Middle frontal gyrus (tissue), 1 donor: ENCODE measurements at regions not wholly inside any gene's neighbourhood (a gene's known extent, or its start where the extent isn't known, plus 50 kb on each side); places are given as distances from the start of the nearest gene placed in this dataset.
"Not testable (repeated sequence)": the region's sequence is repeated elsewhere in the genome, so short reads cannot be mapped to it uniquely, and the experiment has no call there.

Source experiments
- DNase-seq: peaks from one replicate; pipeline ENCODE4 v3.0.0-alpha.2; 2015; ENCODE audit warnings: low spot score; ENCODE audit errors: extremely low spot score

DNA sequence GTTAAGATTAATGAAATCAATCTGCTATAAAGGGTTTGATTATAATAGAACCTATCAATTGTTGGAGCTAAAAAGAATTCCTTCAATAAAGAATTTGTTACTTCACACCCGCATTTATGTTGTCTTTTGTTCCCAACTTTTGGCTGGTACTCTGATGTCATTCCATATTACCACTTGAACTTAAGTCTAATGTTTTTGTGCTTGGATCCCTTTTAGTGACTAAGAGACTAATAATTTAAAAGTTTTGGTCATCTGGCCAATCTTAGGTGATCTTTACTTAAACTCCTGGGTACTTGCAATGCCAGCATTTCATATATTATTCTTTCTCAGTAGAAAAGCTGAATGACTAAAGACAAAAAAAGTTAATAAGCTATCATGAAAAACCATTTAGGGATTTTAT is 113.0 kb downstream of the TMEM30B start:
- no peak for DNase-seq

DNA sequence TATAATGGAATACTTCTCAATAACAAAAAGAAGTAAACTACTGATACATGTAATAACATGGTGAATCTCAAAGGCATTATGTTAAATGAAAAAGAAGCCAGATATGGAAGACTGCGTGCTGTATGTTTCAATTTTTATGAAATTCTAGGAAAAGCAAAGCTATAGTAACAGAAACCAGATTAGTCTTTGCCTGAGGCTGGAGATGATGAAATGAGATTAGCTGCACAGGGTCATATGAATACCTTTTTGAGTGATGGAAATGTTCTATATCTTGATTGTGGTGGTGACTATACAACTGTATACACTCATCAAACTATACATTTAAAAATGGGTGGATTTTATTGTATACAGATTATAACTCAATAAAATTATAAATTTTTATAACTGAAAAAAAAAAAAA is 113.5 kb downstream of the TMEM30B start:
- DNase-seq = no peak

DNA sequence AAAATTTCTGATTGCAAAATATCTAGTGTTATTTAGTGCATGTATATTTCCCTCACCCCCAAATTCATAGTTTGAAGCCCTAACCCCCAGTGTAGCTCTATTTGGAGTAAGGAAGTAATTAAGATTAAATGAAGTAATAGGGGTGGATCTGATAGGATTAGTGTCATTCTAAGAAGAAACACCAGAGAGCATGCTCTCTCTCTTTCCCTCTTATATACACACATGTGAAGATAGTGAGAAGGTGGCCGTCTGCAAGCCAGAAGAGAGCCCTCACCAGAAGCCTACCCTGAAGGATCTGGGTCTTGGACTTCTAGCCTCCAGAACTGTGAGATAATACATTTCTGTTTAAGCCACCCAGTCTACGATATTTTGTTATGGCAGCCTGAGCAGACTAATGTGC is 120.3 kb downstream of the TMEM30B start:
- DNase-seq = no peak

DNA sequence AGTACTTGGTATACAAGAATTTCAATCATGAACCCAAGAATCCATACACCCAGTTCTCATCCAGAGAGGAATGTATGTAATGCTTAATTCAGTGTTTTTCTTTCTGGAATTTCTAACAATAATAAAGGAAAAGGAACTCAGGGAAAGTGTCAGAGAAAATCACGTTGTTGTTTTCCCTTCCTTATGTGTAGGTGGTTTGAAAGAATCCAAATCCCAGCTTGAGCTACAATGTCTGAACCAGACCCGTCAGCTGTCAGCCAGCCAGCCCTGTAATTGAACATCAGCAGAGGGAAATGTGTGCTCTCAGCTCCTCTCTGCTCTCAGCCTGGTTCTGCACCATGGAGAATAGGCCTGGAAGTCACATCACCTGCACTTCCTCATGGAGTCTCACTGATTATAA is 126.5 kb downstream of the TMEM30B start:
- DNase-seq = no peak

DNA sequence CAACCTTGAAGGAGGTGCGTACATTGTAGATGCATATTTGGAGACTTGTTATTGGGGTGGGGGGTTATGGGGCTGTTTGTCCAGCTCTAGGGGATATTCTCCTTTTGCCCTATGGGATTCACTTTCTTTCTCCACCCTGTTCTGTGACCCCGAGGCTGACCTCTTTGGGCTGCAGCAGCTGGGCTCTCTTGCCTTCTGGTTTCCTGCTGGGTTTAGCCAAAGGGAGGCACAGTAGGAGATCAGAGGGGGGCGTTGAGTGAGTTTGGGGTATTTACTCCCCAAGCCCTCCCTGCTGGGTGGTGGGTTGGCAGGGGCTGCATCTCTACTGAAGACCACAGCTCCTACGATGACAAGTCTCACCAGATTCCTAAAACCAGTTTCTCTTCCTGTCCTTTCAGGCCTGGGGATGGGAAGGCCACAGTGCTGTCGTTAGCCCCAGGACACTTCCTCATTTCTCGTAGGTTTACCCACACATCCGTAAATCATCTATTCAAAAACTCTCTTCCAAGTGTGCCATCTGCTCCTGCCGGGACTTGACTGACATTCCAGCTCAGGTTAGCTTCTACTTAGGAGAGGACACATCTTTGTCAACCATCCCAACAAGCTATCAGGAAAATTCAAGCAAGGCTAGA is 127.1 kb downstream of the TMEM30B start:
- no peak for DNase-seq

DNA sequence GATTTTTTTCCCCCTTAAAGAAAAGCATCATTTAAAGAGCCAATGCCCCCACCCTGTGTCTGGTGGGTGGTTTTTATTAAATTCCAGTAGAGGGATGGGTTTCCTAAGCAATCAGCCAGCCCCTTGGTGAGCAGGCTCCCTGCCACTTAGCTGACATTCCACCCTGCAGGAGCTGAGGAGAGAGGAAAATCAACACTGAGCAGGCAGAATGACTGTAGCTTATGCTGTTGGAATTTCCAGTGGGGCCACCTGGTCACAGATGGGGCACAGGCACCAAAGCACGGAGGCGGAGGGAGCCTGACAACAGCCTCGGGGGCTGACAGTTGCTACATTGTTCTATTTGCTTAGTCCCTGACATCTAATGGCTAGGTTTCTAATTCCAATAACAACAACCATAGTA is 127.7 kb downstream of the TMEM30B start:
- no peak for DNase-seq

DNA sequence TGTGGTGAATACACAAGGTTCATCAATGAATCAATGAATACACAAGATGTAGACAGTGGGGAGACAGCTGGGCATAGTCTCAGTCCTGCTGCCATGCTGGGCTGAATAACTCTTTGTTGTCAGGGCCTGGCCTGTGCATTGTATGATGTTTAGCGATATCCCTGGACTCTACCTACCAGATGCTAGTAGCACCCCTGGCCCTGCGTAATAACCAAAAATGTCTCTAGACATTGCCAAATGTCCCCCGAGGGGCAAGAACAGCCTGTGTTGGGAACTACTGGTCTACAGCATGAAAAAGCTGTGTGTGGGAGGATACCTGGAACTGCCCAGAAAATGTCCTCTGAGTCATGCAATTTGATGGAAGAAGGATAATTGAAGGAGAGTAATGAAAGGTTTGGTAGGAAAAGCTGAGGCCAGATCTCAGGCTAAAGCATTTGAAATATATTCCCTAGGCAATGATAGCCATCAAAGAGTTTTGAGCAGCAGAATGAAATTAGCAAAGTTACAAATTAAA is 128.2 kb downstream of the TMEM30B start:
- no peak for DNase-seq

DNA sequence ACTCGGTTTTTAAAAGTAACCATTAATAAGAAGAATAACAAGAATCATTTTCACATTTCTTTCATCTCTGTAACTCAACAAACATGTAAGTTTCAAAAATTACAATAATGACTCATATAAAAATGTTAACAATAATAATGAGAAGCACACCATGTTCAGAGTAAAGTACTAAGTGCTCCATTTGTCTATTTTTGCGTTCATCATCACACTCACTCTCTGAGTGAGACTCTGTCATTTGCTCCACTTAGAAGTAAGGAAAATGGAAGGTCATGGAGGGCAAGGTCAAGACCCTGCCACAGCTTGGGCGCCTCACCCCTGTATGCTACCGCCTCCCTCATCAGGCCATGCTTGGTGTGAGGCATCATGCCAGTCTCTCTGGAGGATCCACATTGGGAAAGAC is 129.9 kb downstream of the TMEM30B start:
- no peak for DNase-seq

DNA sequence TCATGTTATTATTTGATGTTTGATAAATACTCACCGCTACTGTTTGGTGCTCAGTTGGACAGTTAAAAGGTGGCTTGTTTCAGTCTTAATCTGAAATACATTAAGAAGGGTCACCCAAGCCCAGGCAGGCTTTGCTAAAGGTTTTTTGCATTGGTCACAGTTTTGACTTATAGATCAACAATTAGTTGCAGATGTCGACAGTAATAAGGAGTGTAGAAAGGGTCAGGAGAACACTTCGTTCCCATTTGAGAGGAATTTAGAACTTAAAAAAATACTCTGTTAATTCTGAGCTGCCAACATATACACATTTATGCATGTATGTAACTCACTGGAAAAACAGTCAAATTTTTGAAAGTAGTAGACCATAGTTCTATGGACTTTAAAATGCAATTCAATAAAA is 130.3 kb downstream of the TMEM30B start:
- DNase-seq = no peak

DNA sequence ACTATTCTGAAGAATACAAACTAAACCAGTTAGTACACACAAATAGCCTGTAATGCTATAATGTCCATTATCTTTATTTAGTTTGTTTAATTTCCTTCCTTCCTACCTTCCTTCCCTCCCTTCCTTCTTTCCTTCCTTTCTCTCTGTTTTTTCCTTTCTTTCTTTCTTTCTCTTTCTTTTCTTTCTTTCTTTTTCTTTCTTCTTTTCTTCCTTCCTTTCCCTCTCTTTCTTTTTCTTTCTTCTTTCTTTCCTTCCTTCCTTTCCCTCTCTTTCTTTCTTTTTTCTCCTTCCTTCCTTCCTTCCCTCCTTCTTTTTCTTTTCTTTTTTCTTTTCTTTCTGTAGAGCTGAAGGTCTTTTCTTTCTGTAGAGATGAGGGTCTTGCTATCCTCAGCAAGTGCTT is 131.2 kb downstream of the TMEM30B start:
- no peak for DNase-seq

DNA sequence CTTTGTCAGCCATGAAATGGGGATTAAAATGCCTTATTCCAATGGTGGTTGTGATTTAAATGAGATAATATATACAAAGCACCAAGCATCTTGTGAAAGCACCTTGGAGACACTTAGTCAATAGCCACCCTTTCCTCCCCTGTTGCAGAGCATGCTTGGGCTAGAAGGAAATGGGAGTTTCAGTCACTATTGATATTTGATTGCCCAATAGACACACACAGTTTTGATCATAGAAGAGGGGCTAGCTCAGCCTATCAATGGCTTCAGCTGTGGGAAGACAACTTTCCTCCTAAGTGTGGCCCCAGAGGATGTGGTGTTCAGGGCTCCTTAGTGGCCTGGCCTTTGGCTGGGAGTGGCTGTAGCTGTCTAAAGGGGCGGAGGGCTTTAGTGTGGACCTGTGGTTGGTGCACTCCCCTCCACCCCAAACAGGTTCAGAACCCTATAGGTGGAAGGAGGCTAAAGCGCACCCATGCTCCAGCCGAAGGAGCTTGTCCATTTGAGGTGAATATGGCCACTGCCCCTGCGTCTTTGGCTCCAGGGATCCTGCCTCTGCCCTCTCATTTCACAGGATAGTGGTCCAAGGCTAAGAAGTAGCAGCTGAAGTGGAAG is 132.3 kb downstream of the TMEM30B start:
- no peak for DNase-seq

DNA sequence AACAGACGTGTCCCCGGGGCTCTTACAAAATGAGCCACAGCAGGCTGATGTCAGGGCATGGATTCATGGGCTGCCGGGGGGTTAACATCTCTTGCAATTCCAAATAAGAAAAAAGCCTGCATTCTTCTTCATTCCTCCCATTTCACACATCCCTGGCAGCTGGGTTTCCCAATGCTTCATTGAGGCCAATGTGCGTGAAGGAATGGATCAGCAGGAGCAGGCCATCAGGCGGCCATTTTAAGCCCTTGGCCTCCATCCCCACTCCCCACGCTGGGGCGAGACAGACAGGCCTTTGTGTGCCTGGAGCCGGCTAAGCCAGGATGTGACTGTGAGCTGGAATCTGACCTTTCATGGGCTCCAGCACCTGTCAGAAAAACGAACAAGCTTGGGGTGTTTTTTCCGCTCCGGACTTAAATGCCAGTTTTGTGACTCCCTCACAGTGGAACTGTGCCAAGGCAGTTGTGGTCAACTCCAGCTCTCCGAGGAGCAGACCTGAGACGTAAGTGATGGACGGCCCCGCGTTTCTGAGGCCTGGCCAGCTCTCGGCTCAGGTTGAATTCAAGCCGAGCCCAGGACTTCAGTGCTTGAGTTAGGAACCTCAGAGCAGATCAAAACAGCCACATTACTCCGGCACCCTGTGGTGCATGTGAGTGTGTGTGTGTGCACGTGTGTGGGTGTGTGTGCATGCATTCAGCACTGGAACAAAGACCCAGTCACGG is 133.1 kb downstream of the TMEM30B start:
- DNase-seq = peak; percentile 2

DNA sequence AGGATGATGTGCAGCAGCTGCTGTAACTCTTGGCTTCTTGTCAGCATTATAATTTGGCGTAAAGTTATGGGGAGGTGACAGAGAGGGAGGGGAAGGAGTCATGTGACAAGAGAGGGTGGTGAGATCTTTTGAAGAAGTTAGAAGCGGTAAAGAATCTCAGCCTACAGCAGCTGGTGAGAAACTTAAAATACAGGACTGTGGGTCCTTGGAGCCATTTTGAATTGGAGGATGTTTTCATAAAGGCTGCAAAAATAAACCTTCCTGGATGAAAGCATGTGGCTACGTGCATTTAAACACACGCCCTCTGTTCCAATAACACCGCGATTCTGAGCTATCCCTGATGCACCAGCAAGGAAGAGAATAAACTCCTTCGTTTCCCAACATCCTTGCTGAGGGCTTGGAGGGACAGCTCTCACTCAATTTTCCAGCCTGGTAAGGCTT is 133.7 kb downstream of the TMEM30B start:
- no peak for DNase-seq

DNA sequence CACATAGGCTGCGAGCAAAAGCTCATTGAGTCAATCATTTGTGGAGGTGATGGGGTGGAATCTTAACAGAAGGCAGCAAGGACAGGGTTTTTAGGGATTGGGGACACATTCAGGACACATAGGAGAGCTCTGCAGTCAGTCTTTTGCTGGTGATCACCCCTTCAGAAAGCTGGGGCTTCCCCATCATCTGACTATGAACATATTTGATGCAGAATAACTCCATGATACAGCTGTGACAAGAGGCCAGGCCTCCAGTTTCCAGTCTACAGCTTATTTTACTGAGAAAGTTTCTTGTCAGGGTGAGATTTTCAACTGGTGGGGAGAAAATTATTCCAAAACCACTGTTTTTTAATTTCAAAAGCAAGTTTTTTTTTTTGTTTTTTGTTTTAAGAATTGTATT is 134.2 kb downstream of the TMEM30B start:
- DNase-seq = no peak

DNA sequence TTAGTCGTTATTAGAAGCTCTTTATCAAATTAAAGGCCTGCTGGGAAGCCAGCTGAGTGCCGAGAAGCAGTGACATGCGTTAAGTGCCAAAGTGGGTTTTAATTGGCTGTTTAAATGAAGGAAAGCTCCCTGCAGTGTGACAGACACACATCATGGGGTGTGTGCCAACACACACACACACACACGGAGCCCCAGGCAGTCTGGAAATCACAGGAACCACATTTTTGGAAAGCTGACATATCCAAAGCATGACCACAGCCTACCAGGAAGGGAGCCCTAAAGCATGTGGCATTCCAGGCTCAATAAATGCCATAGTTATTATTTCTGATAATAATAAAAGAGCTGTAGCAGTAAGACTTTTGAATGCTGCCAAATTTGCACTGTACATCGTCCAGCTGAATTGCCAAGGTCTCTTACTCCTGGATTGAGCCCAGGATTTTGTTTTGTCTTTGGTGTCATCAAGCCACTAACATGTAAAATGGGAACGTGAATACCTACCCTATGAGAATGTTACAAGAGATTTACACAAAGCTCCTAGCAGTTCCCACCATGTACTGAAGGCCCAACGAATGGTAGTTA is 135.1 kb downstream of the TMEM30B start:
- no peak for DNase-seq

DNA sequence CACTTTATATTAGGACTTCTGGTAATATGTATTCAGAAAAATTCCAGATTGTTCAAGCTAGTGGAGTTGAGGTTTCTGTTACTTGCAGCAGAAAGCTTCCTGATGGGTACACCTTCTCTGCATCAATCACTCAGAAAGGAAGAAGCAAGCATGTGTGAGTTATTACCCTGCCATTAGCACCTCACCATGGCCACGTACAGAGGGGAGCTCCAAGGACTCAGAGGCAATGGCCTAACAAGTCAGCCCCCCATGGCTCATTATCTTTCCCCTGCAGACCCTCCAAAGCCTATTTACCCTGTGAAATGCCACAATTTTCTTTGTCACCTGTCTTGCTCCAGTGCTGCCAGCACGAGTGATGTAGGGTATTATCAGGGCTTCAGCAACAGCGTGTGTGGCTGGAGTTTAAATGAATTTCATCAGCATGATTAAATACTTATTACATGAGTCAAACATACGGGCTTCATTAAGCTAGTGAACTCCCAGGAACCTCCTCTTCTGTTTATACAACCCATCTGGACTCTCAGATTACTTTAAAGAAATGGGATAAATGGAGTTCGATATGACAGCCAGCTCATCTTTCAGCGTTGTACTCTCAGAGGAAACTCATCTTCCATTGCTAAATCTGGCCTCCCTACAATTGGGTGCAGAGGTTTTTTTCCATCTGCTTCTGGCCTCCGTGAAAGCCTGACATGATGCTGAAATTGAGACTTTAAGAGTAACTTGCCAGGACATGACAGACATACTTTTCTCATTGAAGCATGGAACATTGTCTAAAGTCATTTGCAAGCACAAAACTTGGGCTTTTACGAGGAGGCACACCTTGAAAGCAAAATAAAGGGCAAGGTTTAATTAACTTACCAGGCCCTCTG is 135.9 kb downstream of the TMEM30B start:
- DNase-seq = no peak

DNA sequence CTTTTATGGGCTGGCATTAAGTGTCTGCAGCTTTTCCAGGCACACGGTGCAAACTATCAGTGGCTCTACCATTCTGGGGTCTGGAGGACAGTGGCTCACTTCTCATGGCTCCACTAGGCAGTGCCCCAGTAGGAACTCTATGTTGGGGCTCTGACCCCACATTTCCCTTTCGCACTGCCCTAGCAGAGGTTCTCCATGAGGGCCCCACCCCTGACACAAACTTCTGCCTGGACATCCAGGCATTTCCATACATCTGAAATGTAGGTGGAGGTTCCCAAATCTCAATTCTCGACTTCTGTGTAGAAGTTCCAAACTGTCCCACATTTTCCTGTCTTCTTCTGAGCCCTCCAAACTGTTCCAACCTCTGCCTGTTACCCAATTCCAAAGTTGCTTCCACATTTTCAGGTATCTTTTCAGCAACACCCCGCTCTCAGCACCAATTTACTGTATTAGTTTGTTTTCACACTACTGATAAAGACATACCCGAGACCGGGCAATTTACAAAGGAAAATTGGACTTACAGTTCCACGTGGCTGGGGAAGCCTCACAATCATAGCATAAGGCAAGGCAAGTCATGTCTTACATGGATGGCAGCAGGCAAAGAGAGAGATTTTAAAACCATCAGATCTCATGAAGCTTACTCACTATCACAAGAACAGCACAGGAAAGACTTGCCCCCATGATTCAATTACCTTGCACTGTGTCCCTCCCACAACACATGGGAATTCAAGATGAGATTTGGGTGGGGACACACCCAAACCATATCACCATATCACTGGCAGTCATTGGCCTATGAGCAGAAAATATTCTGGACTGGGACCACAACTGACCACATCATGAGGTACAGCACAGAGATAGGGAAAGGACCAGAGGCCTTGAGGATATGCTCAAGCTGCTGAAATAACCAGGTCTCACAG is 136.8 kb downstream of the TMEM30B start:
- DNase-seq = not testable (repeated sequence)

DNA sequence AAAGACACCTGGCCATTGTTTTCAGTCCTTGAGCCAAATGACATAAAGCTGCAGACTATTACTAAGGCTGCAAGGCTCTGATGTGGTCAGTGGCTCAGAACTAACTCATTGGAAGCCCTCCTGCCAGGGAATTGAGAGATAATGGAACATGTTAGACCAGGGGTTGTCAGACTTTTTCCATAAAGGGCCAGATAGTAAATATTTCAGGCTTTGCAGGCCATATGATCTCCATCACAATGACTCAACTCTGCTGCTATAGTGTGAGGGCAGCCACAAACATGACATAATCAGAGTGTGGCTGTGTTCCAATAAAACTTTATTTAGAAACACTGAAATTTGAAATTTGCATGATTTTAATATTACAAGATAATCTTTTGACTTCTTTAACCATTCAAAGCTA is 140.3 kb downstream of the TMEM30B start:
- no peak for DNase-seq

DNA sequence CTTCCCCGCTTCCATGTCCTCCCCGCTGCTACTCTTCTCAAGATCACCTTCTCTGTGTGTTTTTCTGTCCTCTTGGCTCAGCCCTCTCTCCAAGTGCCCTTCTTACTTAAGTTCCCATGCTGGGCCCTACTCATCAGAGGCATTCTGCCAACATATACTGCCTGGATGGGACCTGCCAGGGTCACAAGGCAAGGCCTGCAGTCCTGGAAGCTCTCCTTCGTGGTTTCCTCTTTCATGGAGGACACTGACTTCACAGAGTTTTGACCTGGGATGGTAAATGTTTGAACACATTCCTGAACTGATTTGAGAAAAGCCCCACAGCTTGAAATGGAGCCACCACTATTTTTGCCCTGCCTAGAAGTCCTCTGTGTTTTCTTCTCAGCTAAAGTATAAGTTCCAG is 140.9 kb downstream of the TMEM30B start:
- DNase-seq = no peak

DNA sequence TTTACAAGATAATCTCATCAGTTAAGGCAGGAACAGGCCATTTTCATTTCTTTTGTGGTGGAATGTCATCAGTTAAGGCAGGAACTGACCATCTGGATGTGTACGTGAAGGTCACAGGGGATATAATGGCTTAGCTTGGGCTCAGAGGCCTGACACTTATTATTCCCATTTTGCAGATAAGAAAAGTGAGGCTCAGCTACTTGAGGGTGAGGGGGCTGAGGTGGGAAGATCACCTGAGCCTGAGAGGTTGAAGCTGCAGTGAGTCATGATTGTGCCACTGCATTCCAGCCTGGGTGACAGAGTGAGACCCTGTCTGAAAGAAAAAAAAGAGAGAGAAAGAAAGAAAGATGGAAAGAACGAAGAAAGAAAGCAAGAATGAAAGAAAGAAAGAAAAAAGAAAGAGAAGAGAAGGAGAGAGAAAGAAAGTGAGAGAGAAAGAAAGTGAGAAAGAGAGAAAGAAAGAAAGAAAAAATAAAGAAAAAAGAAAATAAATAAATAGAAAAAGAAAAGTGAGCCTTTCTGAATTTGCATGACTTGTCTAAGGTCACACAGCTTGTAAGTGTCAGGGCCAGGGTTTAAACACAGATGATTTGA is 142.0 kb downstream of the TMEM30B start:
- no peak for DNase-seq
